NCI-H2081 (cell line): ENCODE measurements at regions not wholly inside any gene's neighbourhood (a gene's known extent, or its start where the extent isn't known, plus 50 kb on each side); places are given as distances from the start of the nearest gene placed in this dataset.

Source experiments
- DNase-seq, 2 experiments: peaks; one replicate each; lab custom pipeline; 2025; lab: John Stamatoyannopoulos, UW

- DNase-seq: no peak
These were observed 496.5 kb upstream of the B3GAT1 start for GRCh38 chr11:134908583-134908982.

GRCh38 chr11:134907636-134908035 is 495.6 kb upstream of the B3GAT1 start:
- no peak for DNase-seq

- DNase-seq: no peak
These were observed 494.4 kb upstream of the B3GAT1 start for GRCh38 chr11:134906356-134906955.

GRCh38 chr11:134905928-134906327 is 493.9 kb upstream of the B3GAT1 start:
- no peak for DNase-seq

- no peak for DNase-seq
These were observed 493.5 kb upstream of the B3GAT1 start for GRCh38 chr11:134905517-134905916.

- DNase-seq: no peak
These were observed 492.2 kb upstream of the B3GAT1 start for GRCh38 chr11:134904103-134904790.

- no peak for DNase-seq
These were observed 490.2 kb upstream of the B3GAT1 start for GRCh38 chr11:134901955-134902918.

- DNase-seq: no peak
These were observed 489.5 kb upstream of the B3GAT1 start for GRCh38 chr11:134901542-134901941.

- no peak for DNase-seq
These were observed 482.0 kb upstream of the B3GAT1 start for GRCh38 chr11:134893810-134894685.

GRCh38 chr11:134890446-134890845 is 478.4 kb upstream of the B3GAT1 start:
- no peak for DNase-seq

- DNase-seq: no peak
These were observed 477.8 kb upstream of the B3GAT1 start for GRCh38 chr11:134889832-134890231.

- no peak for DNase-seq
These were observed 476.8 kb upstream of the B3GAT1 start for GRCh38 chr11:134888821-134889220.

- no peak for DNase-seq
These were observed 475.9 kb upstream of the B3GAT1 start for GRCh38 chr11:134887896-134888295.

GRCh38 chr11:134883484-134883883 is 471.4 kb upstream of the B3GAT1 start:
- DNase-seq: no peak

GRCh38 chr11:134882671-134883297 is 470.7 kb upstream of the B3GAT1 start:
- no peak for DNase-seq

GRCh38 chr11:134882141-134882540 is 470.1 kb upstream of the B3GAT1 start:
- no peak for DNase-seq

GRCh38 chr11:134880788-134881187 is 468.7 kb upstream of the B3GAT1 start:
- DNase-seq: no peak

- no peak for DNase-seq
These were observed 467.9 kb upstream of the B3GAT1 start for GRCh38 chr11:134879931-134880330.

- no peak for DNase-seq
These were observed 467.3 kb upstream of the B3GAT1 start for GRCh38 chr11:134879341-134879740.

GRCh38 chr11:134878785-134879184 is 466.7 kb upstream of the B3GAT1 start:
- no peak for DNase-seq

- no peak for DNase-seq
These were observed 464.2 kb upstream of the B3GAT1 start for GRCh38 chr11:134876226-134876625.
